GOT3 (cell line): ENCODE measurements at regions not wholly inside any gene's neighbourhood (a gene's known extent, or its start where the extent isn't known, plus 50 kb on each side); places are given as distances from the start of the nearest gene placed in this dataset.

Experiments used
- DNase-seq: peaks from one replicate; lab custom pipeline; 2025; ENCODE audit warnings: mixed read lengths; lab: John Stamatoyannopoulos, UW

DNA sequence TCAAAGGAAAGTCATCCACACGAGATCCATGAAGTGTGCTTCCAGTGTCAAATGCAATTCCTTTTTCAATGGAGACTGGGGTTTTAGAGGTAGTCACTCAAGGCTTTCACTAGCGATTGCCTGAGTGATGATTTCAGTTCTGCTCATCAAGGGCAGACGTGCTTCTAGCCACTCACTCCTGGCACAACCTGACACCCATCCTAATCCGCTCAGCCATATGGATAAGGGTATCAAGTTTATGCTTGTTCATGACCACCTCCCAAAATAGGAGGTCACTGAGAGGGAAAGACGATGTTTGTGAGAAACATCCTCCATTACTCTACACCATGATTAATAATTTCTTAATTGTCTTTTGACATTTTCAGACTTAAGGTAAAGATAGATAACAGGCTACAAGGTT, 91.3 kb upstream of the HEY2 start:
- no peak for DNase-seq

DNA sequence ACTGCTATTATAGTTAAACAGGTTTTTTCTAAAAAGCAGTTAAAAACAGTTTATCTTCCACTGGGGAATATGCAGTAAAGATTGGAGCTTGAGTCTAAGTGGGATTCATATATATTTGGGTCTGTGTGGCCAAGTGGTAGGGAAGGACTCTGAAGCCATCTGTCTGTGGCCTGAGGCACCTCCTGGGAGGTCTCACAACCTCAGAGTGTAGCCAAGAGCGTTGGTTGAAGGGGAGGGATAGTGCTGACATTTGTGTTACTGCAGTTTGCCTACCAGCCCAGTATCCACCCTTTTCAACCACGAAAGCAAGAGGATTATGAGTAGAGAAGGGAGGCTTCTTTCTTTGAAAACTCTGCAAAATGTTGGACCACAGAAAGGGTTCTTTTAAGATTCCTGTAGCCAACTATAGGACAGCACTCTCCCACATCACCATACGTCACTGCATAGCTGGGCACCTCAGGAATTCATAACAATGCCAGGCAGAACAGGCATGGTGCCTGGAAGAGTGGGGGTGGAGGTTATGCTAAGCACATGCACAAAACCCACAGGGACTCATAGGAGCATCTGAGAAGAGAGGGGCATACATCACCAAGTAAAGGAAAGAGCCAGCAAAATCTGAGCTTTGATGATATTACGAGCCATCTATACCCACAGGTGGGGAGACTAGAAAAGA, 90.5 kb upstream of the HEY2 start:
- peak; percentile 28 for DNase-seq

DNA sequence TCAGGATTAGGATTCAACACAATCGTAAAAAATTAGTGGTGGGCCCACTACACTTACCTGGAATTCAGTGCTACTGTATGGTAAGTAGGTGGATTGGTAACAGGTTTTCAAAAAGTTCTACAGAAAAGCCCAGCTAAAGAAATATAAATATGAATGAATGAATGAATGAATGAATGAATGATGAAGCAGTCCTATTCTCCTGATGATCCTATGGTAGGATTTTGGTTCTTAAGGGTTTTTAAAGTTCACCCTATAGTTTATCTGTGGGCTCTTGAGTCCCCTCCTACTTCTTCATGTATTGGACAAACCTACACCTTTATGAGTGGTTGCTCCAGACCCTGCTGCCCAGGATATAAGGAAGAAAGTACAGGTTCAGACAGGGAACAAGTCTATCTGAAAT, 89.5 kb upstream of the HEY2 start:
- DNase-seq: no peak

DNA sequence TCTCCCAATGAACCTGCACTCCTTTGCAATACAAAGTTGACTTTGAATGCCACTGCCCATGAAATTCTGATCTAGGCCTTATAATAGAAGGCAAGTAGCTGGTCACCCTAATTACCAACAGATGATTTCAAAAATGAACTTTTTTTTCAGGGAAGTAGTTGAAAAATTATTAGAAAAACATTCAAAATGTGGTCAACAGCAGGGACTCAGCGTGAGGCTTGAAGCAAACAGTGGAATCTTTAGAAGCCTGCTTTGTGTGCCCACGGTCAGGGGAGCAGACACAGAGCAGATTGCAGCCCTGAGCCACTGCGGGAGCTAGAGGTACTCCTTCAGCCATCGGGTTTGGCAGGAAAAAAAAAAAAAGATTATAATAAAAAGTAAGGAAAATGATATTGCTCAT, 87.1 kb upstream of the HEY2 start:
- no peak for DNase-seq

DNA sequence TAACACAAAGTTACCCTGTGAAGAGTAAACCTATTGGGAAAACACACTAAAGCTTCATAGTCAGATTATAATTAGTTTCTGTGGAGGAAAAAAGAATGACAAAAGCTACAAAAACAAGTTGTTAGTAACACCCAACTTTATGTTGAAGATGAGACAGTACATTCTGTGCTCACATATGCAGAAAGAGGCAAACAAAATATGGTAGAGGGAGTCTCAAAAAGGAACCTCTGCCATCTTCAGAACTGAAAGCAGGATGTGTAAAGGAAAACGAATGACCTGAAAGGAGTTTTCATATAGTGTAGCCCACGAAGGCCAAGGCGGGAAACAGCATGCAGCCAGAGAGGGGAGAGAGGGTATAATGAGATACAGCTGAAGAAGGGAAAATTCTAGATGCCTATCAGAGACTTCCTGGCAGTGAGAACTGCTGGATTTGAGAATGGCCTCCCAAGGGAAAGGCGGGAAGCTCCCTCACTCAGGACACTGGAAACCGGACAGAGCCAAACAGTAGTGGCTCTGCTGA, 84.1 kb upstream of the HEY2 start:
- DNase-seq: no peak

DNA sequence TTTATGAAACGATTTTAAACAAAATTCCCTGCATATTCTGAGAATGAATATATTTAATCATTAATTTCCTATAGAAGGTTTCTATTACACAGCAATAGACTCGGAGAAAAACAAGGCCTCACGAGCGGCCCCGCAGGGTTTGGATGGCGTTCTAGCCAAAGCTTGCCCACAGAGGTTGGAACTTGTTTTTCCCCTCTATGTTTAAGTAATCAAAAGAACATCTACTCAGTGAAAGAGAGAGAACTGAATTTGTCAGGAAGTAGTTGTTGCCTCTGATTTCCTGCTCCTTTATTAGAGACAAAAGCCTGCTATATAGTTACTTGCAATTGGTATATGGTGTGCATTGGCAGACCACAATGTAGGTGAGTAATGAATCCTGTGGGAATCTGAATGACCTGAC, 82.1 kb upstream of the HEY2 start:
- DNase-seq: no peak

DNA sequence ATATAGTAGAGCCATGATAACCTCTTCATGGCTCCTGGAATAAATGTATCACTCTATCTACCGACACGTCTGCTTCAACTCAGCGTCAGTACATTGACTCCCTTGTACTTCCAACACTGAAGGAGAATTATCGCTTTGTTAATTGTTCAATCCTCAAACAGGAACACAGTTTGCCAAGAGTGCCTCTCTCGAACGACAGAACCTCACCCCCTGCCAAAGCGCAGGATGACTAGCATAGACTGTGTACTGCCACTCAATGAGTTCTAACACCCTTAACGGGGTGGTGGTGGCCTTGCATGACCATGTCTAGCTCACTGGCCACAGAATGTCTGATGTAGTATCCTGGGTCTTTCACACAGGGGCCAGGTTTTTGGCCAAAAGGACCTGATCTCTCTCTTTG, 81.4 kb upstream of the HEY2 start:
- DNase-seq: no peak

DNA sequence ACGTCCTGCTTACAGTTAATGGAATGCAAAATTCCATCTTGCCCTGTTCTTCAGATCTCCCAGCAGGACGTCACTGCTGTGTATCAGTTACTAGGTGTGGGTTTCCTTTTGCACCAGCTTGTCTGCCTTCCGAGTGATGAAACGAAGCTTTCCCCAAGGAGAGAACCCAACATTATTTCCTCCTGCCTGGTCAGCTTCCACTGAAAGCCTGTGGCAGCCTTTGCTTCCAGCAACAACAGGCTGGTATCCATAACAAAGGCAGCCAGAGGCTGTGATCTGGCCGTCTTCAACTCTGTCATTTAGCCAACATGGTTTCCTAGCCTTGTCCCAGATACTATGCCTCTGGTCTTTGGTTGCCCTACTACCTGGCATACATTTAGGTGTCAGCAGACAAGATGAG, 78.9 kb upstream of the HEY2 start:
- DNase-seq: no peak

DNA sequence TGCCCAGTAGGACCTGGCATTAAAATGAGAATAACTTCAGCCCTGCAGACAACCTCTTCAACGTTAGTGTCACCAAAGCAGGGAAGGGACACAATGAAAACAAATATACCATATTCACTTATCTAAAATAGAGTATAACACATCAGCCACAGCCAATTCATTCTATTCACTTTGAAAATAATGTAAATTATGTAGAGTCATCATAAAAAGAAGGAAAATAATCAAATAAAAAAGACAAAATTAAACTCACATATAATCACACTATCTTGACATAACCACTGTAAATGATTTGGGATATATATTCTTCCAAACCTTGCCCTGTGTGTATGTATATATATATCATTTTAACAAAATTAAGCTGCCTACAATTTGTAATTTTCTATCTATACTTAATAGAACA, 78.1 kb upstream of the HEY2 start:
- no peak for DNase-seq

DNA sequence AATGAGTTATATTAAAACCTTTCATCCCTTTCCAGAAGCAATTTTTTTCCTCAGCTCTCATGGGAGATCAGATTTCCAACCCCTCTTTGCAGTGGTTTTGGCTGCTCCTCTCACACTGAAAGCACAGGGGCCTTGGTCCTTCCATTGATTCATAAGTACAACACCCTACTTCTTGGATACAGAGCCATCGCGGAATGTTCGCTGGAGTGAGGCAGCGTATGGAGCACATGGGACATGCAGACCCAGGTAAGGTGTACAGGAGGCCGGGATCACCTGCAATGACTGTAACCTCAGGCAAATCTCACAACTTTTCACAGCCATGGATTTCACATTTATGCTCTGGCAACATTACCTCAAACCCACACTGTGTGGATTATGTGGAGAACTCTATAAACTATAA, 75.2 kb upstream of the HEY2 start:
- no peak for DNase-seq

DNA sequence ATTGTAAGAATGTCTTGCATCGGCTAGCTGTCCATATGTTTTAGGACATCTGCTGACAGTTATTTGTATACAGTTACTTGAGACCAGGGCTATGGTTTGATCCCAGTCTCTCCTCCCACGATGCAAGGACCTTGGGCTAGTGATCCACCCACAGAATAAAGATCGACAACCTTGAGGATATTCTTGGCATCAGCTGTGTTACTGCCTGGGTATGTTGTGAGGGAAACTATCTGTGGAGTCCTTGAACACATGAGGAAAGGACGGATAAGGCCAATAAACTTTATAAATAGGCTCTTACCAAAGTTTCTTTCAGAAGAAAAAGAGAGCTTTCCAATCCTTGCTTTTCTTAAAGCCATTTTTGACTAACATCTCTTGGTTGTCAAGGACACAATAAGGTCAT, 70.8 kb upstream of the HEY2 start:
- no peak for DNase-seq

DNA sequence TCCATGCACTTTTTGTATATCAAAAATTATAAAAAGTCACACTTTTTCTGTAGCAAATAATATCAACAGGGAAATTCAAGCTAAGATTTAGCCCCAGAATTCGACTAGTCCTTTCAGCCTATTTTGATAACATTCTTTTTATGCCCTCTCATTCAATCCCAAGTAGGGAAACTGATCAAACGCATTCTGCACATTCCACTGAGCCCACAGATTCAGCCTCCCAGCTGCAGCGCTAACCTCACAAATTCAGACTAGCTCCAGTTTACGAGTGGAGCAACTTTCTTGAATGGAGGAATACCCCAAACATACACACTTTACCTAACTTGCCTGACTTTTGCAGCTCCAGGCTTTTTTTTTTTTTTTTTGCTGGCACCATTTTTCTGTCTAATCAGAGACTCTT, 70.3 kb upstream of the HEY2 start:
- no peak for DNase-seq

DNA sequence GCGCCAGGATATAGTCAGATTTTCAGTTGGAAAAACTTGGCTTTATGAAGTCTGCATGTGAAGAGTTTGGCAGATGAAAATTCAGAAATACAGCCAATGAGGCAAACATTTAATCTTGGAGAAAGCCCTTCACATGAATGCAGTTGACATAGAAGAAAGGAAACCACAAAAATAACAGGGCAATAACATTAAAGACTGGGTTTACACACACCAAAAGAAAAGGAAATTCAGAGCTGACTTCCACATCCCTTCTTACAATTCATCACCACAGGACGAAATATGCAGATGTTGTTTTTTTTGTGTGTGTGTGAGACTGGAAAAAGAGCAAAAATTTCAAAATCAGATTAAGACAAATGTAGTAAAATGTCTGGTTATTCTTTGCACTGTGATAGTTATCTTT, 69.8 kb upstream of the HEY2 start:
- DNase-seq: no peak

DNA sequence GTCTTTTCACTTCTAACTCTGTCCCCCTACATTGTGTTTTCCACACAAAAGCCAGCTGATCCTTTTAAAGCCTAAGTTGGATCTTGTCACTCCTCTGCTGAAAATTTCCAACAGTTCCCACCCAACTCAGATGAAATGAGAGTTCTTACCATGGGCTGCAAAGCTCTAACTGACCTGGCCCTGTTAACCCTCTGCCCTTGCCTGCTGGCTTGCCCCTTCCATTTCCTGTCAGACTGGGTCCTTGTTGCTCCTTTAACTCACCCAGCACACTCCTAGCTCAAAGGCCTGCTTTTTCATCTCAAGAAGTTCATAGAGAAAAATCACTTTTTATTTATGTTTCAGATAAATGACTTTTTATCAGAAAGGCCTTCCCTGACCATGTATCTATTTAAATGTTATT, 66.5 kb upstream of the HEY2 start:
- no peak for DNase-seq

DNA sequence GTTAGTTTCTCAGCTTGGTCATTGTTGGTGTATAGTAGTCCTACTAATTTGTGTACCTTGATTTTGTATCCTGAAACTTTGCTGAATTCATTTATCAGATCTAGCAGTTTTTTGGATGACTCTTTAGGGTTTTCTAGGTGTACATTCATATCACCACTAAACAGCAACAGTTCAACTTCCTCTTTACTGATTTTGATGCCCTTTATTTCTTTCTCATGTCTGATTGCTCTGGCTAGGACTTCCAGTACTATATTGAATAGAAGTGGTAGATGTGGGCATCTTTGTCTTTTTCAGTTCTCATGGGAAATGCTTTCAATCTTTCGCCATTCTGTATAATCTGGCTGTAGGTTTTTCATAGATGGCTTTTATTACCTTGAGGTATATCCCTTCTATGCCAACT, 61.3 kb upstream of the HEY2 start:
- DNase-seq: no peak

DNA sequence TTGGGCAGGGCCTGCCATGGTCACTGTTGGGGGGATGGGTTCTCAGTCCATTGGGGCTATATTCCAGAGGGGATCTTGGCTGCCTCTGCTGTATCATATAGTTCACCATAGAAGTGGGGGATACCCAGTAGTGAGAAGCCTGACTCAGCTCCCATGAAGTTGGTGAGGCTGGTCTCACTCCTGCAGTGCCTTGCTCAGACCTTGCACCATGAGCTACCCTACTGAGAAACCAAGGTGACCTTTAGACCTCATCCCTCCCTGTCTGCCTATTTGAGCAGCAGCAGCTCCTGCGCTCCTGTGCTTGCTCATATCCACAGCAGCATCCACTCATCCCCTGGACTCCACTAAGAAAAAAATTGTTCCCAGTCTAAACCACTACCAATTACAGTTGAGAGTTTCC, 56.0 kb upstream of the HEY2 start:
- DNase-seq: no peak

DNA sequence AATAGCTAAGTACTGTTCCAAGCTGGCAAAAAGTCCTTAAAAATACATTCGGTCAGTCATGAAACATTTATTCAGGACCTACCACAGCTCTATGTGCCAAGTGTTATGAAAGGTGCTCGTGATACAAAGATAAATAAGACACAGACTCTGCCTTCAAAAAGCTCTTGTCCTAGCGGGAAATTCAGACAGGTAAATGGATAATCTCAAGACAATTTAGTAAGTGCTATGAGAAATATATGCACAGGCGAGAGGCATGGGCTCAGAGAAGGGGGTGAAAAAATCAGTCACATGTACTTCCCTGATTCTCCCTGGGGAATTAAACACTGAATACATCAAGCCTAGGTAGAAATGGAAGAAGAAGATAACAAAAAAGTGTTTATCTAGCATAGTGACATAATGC, 49.8 kb upstream of the HEY2 start:
- DNase-seq: no peak
